K562 (cell line): ENCODE measurements at regions not wholly inside any gene's neighbourhood (a gene's known extent, or its start where the extent isn't known, plus 50 kb on each side); places are given as distances from the start of the nearest gene placed in this dataset.

Experiments used
- ATAC-seq: fragments of 200-7000 bp; cut with Tn5 transposase; 3 replicates; pipeline ENCODE4 v1.9.1; 2020; ENCODE audit warnings: moderate library complexity
- BruUV-seq: library from RNA; stranded (reverse); fragments of 400-500 nt; replicated peaks from 2 replicates; lab custom pipeline; 2021; lab: Mats Ljungman, UMichigan
- CTCF ChIA-PET: fragments of 300-600 bp; formaldehyde crosslinking; extraction: SDS; loops from one replicate; lab custom pipeline; 2021; ENCODE audit warnings: low intra/inter-chr PET ratio; lab: Yijun Ruan, JAX
- POLR2A ChIA-PET: fragments of 300-600, 350-650 bp; sonication (Branson Sonifier 250); formaldehyde crosslinking; extraction: SDS; loops from one replicate; lab custom pipeline; 2021; ENCODE audit warnings: antibody characterized with exemption, inconsistent platforms; lab: Yijun Ruan, JAX
- DNase-seq, 4 experiments: peaks; one replicate each; pipeline versions ENCODE4 v3.0.0 to v3.0.0-alpha.2; 2011 to 2018; ENCODE audit warnings: low spot score in 3 of 4, mixed read lengths in 3 of 4; ENCODE audit errors: extremely low read depth in 1 of 4
- FAIRE-seq: peaks from 2 replicates; lab custom pipeline; 2011; peaks lifted over from hg19 to GRCh38; lab: Jason Lieb, UNC
- H2AFZ ChIP-seq: 2 replicates; pipeline ENCODE4 v1.6.0; 2011; ENCODE audit warnings: low read depth, low read length, control low read depth, inconsistent platforms
- H3K27ac ChIP-seq: fragments of 200-600 bp; 3 replicates; pipeline ENCODE4 v1.8.0; 2011; ENCODE audit warnings: low read depth, mild to moderate bottlenecking, control low read depth, inconsistent platforms, low read length, moderate library complexity, mixed read lengths; ENCODE audit errors: extremely low read depth
- H3K27me3 ChIP-seq, 2 experiments: fragments of 300-600 bp in 1 of 2; 2 replicates in 1 of 2; 3 replicates in 1 of 2; pipeline versions ENCODE4 v1.6.0 to v1.8.0; 2011; ENCODE audit warnings: inconsistent platforms in 2 of 2, low read length in 2 of 2, mild to moderate bottlenecking in 1 of 2, mixed read lengths in 1 of 2, moderate library complexity in 1 of 2; ENCODE audit not compliant: control insufficient read depth in 2 of 2, insufficient read depth in 2 of 2
- H3K36me3 ChIP-seq: fragments of 300-600 bp; 3 replicates; pipeline ENCODE4 v1.8.0; 2011; ENCODE audit warnings: mild to moderate bottlenecking, low read length, inconsistent platforms; ENCODE audit not compliant: control insufficient read depth, insufficient read depth
- H3K4me1 ChIP-seq, 2 experiments: fragments of 200-600 bp in 1 of 2; replicated peaks in 1 of 2; 2 replicates in 1 of 2; 3 replicates in 1 of 2; pipeline versions ENCODE4 v1.5.1 to v1.8.0; 2011; ENCODE audit warnings: inconsistent platforms in 2 of 2, low read length in 2 of 2, mild to moderate bottlenecking in 1 of 2, mixed read lengths in 1 of 2, moderate library complexity in 1 of 2; ENCODE audit not compliant: control insufficient read depth in 2 of 2, insufficient read depth in 2 of 2
- H3K4me2 ChIP-seq: 2 replicates; pipeline ENCODE4 v1.6.1; 2011; ENCODE audit warnings: low read length, control low read depth, inconsistent platforms, mixed read lengths; ENCODE audit not compliant: insufficient read depth
- H3K4me3 ChIP-seq: fragments of 200-600 bp; sonication (generic), shearing (Covaris generic); 2 replicates; pipeline ENCODE4 v1.5.1; 2016; ENCODE audit warnings: control low read depth, inconsistent platforms
- H3K79me2 ChIP-seq: fragments of 200-600 bp; 3 replicates; pipeline ENCODE4 v1.8.0; 2011; ENCODE audit warnings: low read length, inconsistent platforms; ENCODE audit not compliant: control insufficient read depth, insufficient read depth
- H3K9ac ChIP-seq, 2 experiments: 2 replicates each; pipeline versions ENCODE4 v1.6.0 to v1.6.1; 2011; ENCODE audit warnings: low read depth in 2 of 2, low read length in 2 of 2, control low read depth in 1 of 2, inconsistent platforms in 1 of 2, mild to moderate bottlenecking in 1 of 2, mixed read lengths in 1 of 2; ENCODE audit not compliant: insufficient read depth in 1 of 2
- H3K9me1 ChIP-seq: one replicate; pipeline ENCODE4 v1.6.0; 2011; ENCODE audit warnings: inconsistent platforms, mild to moderate bottlenecking, low read length, moderate library complexity; ENCODE audit not compliant: control insufficient read depth, insufficient read depth
- H3K9me3 ChIP-seq: replicated peaks from 2 replicates; pipeline ENCODE4 v1.5.1; 2011; ENCODE audit warnings: low read depth, low read length, inconsistent platforms; ENCODE audit not compliant: control insufficient read depth, insufficient read depth
- H4K20me1 ChIP-seq: replicated peaks from 2 replicates; pipeline ENCODE4 v1.6.1; 2011; ENCODE audit warnings: low read length, inconsistent platforms, mixed read lengths; ENCODE audit not compliant: control insufficient read depth, insufficient read depth
- C11orf30 ChIP-seq: fragments of 450-650 bp; IDR thresholded peaks from 2 replicates; pipeline ENCODE4 v1.6.1; 2016; ENCODE audit warnings: low read depth, mild to moderate bottlenecking
- CEBPG ChIP-seq, 3 experiments: fragments of 200-800 bp in 1 of 3; sonication (Bioruptor generic) in 1 of 3; sonication (generic) in 1 of 3; formaldehyde crosslinking in 1 of 3; IDR thresholded peaks in 2 of 3; conservative IDR thresholded peaks in 1 of 3; 2 replicates each; pipeline versions ENCODE4 v1.6.1 to v1.8.0; 2016 to 2022; ENCODE audit warnings: missing compliant biosample characterization in 2 of 3, missing genetic modification characterization in 2 of 3, mild to moderate bottlenecking in 1 of 3, missing genetic modification reagents in 1 of 3
- CHCHD3 ChIP-seq: fragments of 250-450 bp; sonication (Bioruptor Pico); IDR thresholded peaks from 2 replicates; pipeline ENCODE4 v2.1.2; 2022; ENCODE audit warnings: mild to moderate bottlenecking
- CREB5 ChIP-seq: fragments of 250-450 bp; sonication (Bioruptor Pico); IDR thresholded peaks from 2 replicates; pipeline ENCODE4 v1.5.0; 2020; ENCODE audit warnings: mild to moderate bottlenecking
- HBP1 ChIP-seq: fragments of 450-650 bp; formaldehyde crosslinking; IDR thresholded peaks from 2 replicates; pipeline ENCODE4 v1.4.0; 2022; ENCODE audit warnings: missing genetic modification characterization
- HCFC1 ChIP-seq: IDR thresholded peaks from 2 replicates; pipeline ENCODE4 v1.6.1; 2012; ENCODE audit warnings: low read depth, low read length, improper control_type of control experiment
- HNRNPUL1 ChIP-seq: fragments of 200-400 bp; formaldehyde crosslinking; IDR thresholded peaks from 2 replicates; pipeline ENCODE4 v1.6.1; 2017; ENCODE audit warnings: low read length
- MAFF ChIP-seq: IDR thresholded peaks from 2 replicates; pipeline ENCODE4 v1.6.1; 2012; ENCODE audit warnings: low read length, improper control_type of control experiment
- MAFK ChIP-seq: IDR thresholded peaks from 2 replicates; pipeline ENCODE4 v1.6.1; 2011; ENCODE audit warnings: low read length, improper control_type of control experiment
- NRF1 ChIP-seq, 2 experiments: fragments of 450-650 bp; IDR thresholded peaks in 1 of 2; conservative IDR thresholded peaks in 1 of 2; 2 replicates each; pipeline ENCODE4 v1.6.1; 2014; ENCODE audit warnings: mild to moderate bottlenecking in 2 of 2
- TBP ChIP-seq: optimal IDR thresholded peaks from 2 replicates; pipeline ENCODE3; 2011; ENCODE audit warnings: low read depth, low read length, improper control_type of control experiment
- XRCC5 ChIP-seq: fragments of 200-400 bp; formaldehyde crosslinking; IDR thresholded peaks from 2 replicates; pipeline ENCODE4 v1.6.1; 2017; ENCODE audit warnings: low read depth, mild to moderate bottlenecking, low read length
- YY1 ChIP-seq, 3 experiments: IDR thresholded peaks; 2 replicates each; pipeline ENCODE4 v1.6.1; 2011; ENCODE audit warnings: low read length in 2 of 3, mild to moderate bottlenecking in 2 of 3, moderate library complexity in 2 of 3, borderline replicate concordance in 1 of 3, control low read depth in 1 of 3, low read depth in 1 of 3; ENCODE audit not compliant: insufficient read depth in 3 of 3, insufficient replicate concordance in 2 of 3, control insufficient read depth in 1 of 3, insufficient read length in 1 of 3; ENCODE audit errors: extremely low read depth in 1 of 3
- ZNF140 ChIP-seq: fragments of 250-450 bp; sonication (Bioruptor Pico); IDR thresholded peaks from 2 replicates; pipeline ENCODE4 v1.8.0; 2021; ENCODE audit warnings: moderate library complexity, mild to moderate bottlenecking, inconsistent platforms
- ZNF316 ChIP-seq: fragments of 450-650 bp; IDR thresholded peaks from 2 replicates; pipeline ENCODE4 v1.6.1; 2016
- WGBS: fragments of 100-300 bp; shearing (Covaris generic); methylation state at CpG from one replicate; pipeline ENCODE4 v1.1.6; 2016; ENCODE audit warnings: low coverage, mixed read lengths; ENCODE audit not compliant: insufficient coverage; ENCODE audit errors: missing lambda C conversion rate; 5-methylcytosine and 5-hydroxymethylcytosine counted together
- in situ Hi-C: fragments of 300-500 bp; cut with MboI; formaldehyde crosslinking; loops from 4 replicates; pipeline ENCODE4 v1.15.0; 2018; ENCODE audit warnings: inconsistent platforms, mixed read lengths
- intact Hi-C: fragments of 100-400 bp; cut with micrococcal nuclease; formaldehyde crosslinking; loops from 2 replicates; pipeline ENCODE4 v1.14.2; 2022

- no peak for TF ChIP-seq CREB5 (CRISPR knock-in tag)
- TF ChIP-seq CEBPG (CRISPR knock-in tag; IDR thresholded peaks at IDR 0.05) = no peak
- TF ChIP-seq CEBPG (tag; conservative IDR thresholded peaks at IDR 0.05 in 1 of 2, IDR thresholded peaks at IDR 0.05 in 1 of 2) = no peak
- no peak for TF ChIP-seq ZNF140 (CRISPR knock-in tag)
- TF ChIP-seq CHCHD3 (CRISPR knock-in tag) = no peak
Observed at GRCh38 chr6:129946439-129947140, 71.8 kb upstream of the L3MBTL3 start (continued).

- Histone ChIP-seq H4K20me1 (no peaks in the 10 kb centered on the region), H3K27me3 (peaks cover 3 to 8% of the 10 kb centered on the region in 2 experiments), H3K27ac (no peak overlapping the region), H3K4me1 (no peaks in the 10 kb centered on the region; a peak in 1 of 5 replicates), H3K9me3 (no peaks in the 10 kb centered on the region), H3K36me3 (no peaks in the 10 kb centered on the region), H3K9me1 (no peaks in the 10 kb centered on the region), H3K4me3 (no peak overlapping the region), H3K4me2 (peak overlapping the region; percentile 16; the same call in 1 of the 2 replicates), H2AFZ (peak overlapping the region; percentile 69), H3K9ac (no peak overlapping the region; a peak in 1 of 4 replicates), H3K79me2 (no peaks in the 10 kb centered on the region)
- intact Hi-C loops (no loop called here), in situ Hi-C loops (loop anchor here (10.0 kb wide), 1 partner anchor 349 kb away; no protein-coding TSS in a partner anchor)
- POLR2A ChIA-PET = no interaction called here
- 9% methylated on average over 11 of the region's 11 CpGs for WGBS
- BruUV-seq = no TSS peak
- peak; percentile 62; the same call in 2 of the 3 replicates for ATAC-seq
- DNase-seq = no peak
- FAIRE-seq = no peak
- CTCF ChIA-PET = no interaction called here
- TF ChIP-seq C11orf30 (peak; percentile 87), NRF1 (conservative IDR thresholded peaks at IDR 0.05 in 1 of 2, IDR thresholded peaks at IDR 0.05 in 1 of 2) (no peak), HBP1 (CRISPR knock-in tag) (no peak), MAFK (peak; percentile 64), HNRNPUL1 (no peak), XRCC5 (no peak), MAFF (peak; percentile 78), ZNF316 (peak; percentile 91), HCFC1 (no peak), YY1 (IDR thresholded peaks at IDR 0.05; ENCODE audit: borderline replicate concordance in 1 of 3, control insufficient read depth in 1 of 3, extremely low read depth in 1 of 3, insufficient read depth in 3 of 3, insufficient read length in 1 of 3, insufficient replicate concordance in 2 of 3, low read depth in 1 of 3, low read length in 2 of 3) (peak in 1 of 3 experiments; percentile 46), TBP (no peak)
Observed at GRCh38 chr6:129943637-129944271, 74.6 kb upstream of the L3MBTL3 start.
